ENCODE measurements at regions not wholly inside any gene's neighbourhood (a gene's known extent, or its start where the extent isn't known, plus 50 kb on each side); places are given as distances from the start of the nearest gene placed in this dataset.

DNA sequence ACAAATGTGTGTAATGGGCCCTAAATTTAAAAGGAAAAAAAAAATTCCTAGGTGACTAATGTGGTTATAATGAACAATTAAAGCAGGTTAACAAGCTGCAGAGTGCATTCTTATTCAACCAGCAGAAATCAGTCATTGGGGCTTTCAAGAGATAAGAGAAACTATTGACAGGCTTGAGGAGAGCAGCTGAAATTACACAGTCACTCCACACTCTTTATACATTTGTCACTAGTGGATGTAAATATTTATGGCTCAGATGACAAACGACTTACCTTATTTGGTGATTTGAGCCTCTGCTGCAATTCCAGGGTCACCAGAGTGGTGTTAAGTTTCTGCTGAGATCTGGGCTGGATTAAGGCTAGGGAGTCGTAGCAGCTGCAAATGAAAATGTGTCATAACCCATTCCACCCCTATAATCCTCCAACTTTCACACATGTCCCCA, 896.3 kb downstream of the TTLL7 start:
- no peak for TF ChIP-seq POLR2A (IDR thresholded peaks at IDR 0.05)
- TF ChIP-seq, protein P1, sequence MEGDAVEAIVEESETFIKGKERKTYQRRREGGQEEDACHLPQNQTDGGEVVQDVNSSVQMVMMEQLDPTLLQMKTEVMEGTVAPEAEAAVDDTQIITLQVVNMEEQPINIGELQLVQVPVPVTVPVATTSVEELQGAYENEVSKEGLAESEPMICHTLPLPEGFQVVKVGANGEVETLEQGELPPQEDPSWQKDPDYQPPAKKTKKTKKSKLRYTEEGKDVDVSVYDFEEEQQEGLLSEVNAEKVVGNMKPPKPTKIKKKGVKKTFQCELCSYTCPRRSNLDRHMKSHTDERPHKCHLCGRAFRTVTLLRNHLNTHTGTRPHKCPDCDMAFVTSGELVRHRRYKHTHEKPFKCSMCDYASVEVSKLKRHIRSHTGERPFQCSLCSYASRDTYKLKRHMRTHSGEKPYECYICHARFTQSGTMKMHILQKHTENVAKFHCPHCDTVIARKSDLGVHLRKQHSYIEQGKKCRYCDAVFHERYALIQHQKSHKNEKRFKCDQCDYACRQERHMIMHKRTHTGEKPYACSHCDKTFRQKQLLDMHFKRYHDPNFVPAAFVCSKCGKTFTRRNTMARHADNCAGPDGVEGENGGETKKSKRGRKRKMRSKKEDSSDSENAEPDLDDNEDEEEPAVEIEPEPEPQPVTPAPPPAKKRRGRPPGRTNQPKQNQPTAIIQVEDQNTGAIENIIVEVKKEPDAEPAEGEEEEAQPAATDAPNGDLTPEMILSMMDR (IDR thresholded peaks at IDR 0.05 in 4 of 5, conservative IDR thresholded peaks at IDR 0.05 in 1 of 5) = no peak

Measured in gastrocnemius medialis (tissue), 4 donors.